ENCODE measurements at regions not wholly inside any gene's neighbourhood (a gene's known extent, or its start where the extent isn't known, plus 50 kb on each side); places are given as distances from the start of the nearest gene placed in this dataset.

DNA sequence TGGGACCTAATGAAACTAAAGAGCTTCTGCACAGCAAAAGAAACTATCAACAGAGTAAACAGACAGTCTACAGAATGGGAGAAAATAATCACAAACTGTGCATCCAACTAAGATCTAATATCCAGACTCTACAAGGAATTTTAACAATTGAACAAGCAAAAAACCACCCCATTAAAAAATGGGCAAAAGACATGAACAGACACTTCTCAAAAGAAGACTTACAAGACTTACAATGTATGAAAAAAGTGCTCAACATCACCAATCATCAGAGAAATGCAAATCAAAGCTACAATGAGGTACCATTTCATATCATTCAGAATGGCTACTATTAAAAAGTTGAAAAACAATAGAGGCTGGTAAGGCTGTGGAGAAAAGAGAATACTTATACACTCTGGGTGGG, 58.0 kb downstream of the SHOC1 start:
- POLR2A ChIA-PET: no interaction called here

More for the DNA sequence above, 58.0 kb downstream of the SHOC1 start:
- Histone ChIP-seq H3K4me3 (ENCODE audit: low read depth, low read length) (no peak overlapping the region), H3K36me3 (ENCODE audit: control insufficient read depth in 2 of 2, insufficient read depth in 1 of 2, low read length in 2 of 2) (no peaks in the 10 kb centered on the region), H3K9me3 (ENCODE audit: control insufficient read depth, insufficient read depth, low read depth, low read length) (no peaks in the 10 kb centered on the region), H3K27ac (ENCODE audit: extremely low read depth, low read depth, low read length) (no peak overlapping the region), H3K4me1 (ENCODE audit: control insufficient read depth, insufficient read depth, low read length) (no peaks in the 10 kb centered on the region)
- no peak for TF ChIP-seq ZNF324 (tag by site-specific recombination; IDR thresholded peaks at IDR 0.05)
- TF ChIP-seq ZEB2 (tag by site-specific recombination; IDR thresholded peaks at IDR 0.05): no peak
- TF ChIP-seq ZNF791 (tag by site-specific recombination; IDR thresholded peaks at IDR 0.05): no peak
- TF ChIP-seq, protein P1, sequence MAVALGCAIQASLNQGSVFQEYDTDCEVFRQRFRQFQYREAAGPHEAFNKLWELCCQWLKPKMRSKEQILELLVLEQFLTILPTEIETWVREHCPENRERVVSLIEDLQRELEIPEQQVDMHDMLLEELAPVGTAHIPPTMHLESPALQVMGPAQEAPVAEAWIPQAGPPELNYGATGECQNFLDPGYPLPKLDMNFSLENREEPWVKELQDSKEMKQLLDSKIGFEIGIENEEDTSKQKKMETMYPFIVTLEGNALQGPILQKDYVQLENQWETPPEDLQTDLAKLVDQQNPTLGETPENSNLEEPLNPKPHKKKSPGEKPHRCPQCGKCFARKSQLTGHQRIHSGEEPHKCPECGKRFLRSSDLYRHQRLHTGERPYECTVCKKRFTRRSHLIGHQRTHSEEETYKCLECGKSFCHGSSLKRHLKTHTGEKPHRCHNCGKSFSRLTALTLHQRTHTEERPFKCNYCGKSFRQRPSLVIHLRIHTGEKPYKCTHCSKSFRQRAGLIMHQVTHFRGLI (tag by site-specific recombination; IDR thresholded peaks at IDR 0.05): no peak
- TF ChIP-seq, protein P2, sequence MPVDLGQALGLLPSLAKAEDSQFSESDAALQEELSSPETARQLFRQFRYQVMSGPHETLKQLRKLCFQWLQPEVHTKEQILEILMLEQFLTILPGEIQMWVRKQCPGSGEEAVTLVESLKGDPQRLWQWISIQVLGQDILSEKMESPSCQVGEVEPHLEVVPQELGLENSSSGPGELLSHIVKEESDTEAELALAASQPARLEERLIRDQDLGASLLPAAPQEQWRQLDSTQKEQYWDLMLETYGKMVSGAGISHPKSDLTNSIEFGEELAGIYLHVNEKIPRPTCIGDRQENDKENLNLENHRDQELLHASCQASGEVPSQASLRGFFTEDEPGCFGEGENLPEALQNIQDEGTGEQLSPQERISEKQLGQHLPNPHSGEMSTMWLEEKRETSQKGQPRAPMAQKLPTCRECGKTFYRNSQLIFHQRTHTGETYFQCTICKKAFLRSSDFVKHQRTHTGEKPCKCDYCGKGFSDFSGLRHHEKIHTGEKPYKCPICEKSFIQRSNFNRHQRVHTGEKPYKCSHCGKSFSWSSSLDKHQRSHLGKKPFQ (tag by site-specific recombination; IDR thresholded peaks at IDR 0.05): no peak
- no peak for TF ChIP-seq TSHZ1 (tag by site-specific recombination; IDR thresholded peaks at IDR 0.05; ENCODE audit: borderline replicate concordance)
- no peak for TF ChIP-seq ZFP69B (tag by site-specific recombination; IDR thresholded peaks at IDR 0.05)
- no peak for TF ChIP-seq EGR2 (tag by site-specific recombination; IDR thresholded peaks at IDR 0.05; ENCODE audit: low read depth)
- no peak for TF ChIP-seq BCL11A (tag by site-specific recombination; IDR thresholded peaks at IDR 0.05; ENCODE audit: low read depth)
- no peak for TF ChIP-seq ZNF354C (tag by site-specific recombination; IDR thresholded peaks at IDR 0.05; ENCODE audit: borderline replicate concordance, low read depth)
- TF ChIP-seq ZNF843 (tag by site-specific recombination; IDR thresholded peaks at IDR 0.05): no peak
- no peak for TF ChIP-seq SETDB1 (IDR thresholded peaks at IDR 0.05; ENCODE audit: insufficient read length, low read length)
- TF ChIP-seq, protein P3, sequence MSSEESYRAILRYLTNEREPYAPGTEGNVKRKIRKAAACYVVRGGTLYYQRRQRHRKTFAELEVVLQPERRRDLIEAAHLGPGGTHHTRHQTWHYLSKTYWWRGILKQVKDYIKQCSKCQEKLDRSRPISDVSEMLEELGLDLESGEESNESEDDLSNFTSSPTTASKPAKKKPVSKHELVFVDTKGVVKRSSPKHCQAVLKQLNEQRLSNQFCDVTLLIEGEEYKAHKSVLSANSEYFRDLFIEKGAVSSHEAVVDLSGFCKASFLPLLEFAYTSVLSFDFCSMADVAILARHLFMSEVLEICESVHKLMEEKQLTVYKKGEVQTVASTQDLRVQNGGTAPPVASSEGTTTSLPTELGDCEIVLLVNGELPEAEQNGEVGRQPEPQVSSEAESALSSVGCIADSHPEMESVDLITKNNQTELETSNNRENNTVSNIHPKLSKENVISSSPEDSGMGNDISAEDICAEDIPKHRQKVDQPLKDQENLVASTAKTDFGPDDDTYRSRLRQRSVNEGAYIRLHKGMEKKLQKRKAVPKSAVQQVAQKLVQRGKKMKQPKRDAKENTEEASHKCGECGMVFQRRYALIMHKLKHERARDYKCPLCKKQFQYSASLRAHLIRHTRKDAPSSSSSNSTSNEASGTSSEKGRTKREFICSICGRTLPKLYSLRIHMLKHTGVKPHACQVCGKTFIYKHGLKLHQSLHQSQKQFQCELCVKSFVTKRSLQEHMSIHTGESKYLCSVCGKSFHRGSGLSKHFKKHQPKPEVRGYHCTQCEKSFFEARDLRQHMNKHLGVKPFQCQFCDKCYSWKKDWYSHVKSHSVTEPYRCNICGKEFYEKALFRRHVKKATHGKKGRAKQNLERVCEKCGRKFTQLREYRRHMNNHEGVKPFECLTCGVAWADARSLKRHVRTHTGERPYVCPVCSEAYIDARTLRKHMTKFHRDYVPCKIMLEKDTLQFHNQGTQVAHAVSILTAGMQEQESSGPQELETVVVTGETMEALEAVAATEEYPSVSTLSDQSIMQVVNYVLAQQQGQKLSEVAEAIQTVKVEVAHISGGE (tag by site-specific recombination; conservative IDR thresholded peaks at IDR 0.05; ENCODE audit: low read depth): no peak
- TF ChIP-seq, protein P4, sequence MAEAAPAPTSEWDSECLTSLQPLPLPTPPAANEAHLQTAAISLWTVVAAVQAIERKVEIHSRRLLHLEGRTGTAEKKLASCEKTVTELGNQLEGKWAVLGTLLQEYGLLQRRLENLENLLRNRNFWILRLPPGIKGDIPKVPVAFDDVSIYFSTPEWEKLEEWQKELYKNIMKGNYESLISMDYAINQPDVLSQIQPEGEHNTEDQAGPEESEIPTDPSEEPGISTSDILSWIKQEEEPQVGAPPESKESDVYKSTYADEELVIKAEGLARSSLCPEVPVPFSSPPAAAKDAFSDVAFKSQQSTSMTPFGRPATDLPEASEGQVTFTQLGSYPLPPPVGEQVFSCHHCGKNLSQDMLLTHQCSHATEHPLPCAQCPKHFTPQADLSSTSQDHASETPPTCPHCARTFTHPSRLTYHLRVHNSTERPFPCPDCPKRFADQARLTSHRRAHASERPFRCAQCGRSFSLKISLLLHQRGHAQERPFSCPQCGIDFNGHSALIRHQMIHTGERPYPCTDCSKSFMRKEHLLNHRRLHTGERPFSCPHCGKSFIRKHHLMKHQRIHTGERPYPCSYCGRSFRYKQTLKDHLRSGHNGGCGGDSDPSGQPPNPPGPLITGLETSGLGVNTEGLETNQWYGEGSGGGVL (tag by site-specific recombination; IDR thresholded peaks at IDR 0.05): no peak
- TF ChIP-seq ZNF248 (tag by site-specific recombination; IDR thresholded peaks at IDR 0.05): no peak
- no peak for TF ChIP-seq ZNF10 (tag by site-specific recombination; IDR thresholded peaks at IDR 0.05)
- no peak for TF ChIP-seq ZNF580 (tag by site-specific recombination; IDR thresholded peaks at IDR 0.05)
- TF ChIP-seq ZNF391 (tag by site-specific recombination; IDR thresholded peaks at IDR 0.05; ENCODE audit: borderline replicate concordance, low read depth): no peak
- TF ChIP-seq ZNF677 (tag by site-specific recombination; IDR thresholded peaks at IDR 0.05): no peak
- CTCF ChIA-PET: no interaction called here

Measured in HEK293 (cell line).